ENCODE measurements at regions not wholly inside any gene's neighbourhood (a gene's known extent, or its start where the extent isn't known, plus 50 kb on each side); places are given as distances from the start of the nearest gene placed in this dataset.

- WGBS (ENCODE audit: low lambda C conversion rate) = 62% methylated on average over 3 of the region's 3 CpGs
- TF ChIP-seq GATA2 (CRISPR knock-in tag; IDR thresholded peaks at IDR 0.05) (no peak), CHD2 (IDR thresholded peaks at IDR 0.05; ENCODE audit: low read length, partially characterized antibody) (no peak), USF2 (IDR thresholded peaks at IDR 0.05; ENCODE audit: borderline replicate concordance, low read depth, low read length) (no peak), ELF1 (IDR thresholded peaks at IDR 0.05) (no peak), CTCF (IDR thresholded peaks at IDR 0.05) (no peak), EZH2phosphoT487 (IDR thresholded peaks at IDR 0.05; ENCODE audit: borderline replicate concordance, low read depth) (no peak), RCOR1 (IDR thresholded peaks at IDR 0.05; ENCODE audit: low read length) (no peak), NRF1 (IDR thresholded peaks at IDR 0.05; ENCODE audit: low read depth, low read length) (no peak), ZBTB33 (IDR thresholded peaks at IDR 0.05; ENCODE audit: borderline replicate concordance, low read depth) (no peak), POLR2AphosphoS5 (IDR thresholded peaks at IDR 0.05; ENCODE audit: low read depth, low read length) (no peak), FOXM1 (IDR thresholded peaks at IDR 0.05; ENCODE audit: low read depth) (no peak), TEAD4 (IDR thresholded peaks at IDR 0.05; ENCODE audit: borderline replicate concordance, insufficient read depth) (no peak), RAD21 (IDR thresholded peaks at IDR 0.05; ENCODE audit: low read length) (no peak), NFIC (IDR thresholded peaks at IDR 0.05; ENCODE audit: borderline replicate concordance) (no peak), MXI1 (IDR thresholded peaks at IDR 0.05; ENCODE audit: low read depth, low read length) (no peak), TAF1 (IDR thresholded peaks at IDR 0.05; ENCODE audit: borderline replicate concordance, low read depth, low read length) (no peak), FOXJ3 (CRISPR knock-in tag; IDR thresholded peaks at IDR 0.05) (no peak), PBX3 (IDR thresholded peaks at IDR 0.05) (no peak), IRF3 (IDR thresholded peaks at IDR 0.05; ENCODE audit: low read depth, low read length) (no peak), MEF2A (IDR thresholded peaks at IDR 0.05; ENCODE audit: borderline replicate concordance, low read depth) (no peak)
- H3K27ac ChIP-seq (ENCODE audit: low read depth in 2 of 2, low read length in 1 of 2) = no peak overlapping the region
Observed at GRCh38 chr6:14837435-14837834, 408.4 kb upstream of the JARID2 start.

More at GRCh38 chr6:14837435-14837834, 408.4 kb upstream of the JARID2 start:
- H3K4me3 ChIP-seq (ENCODE audit: low read depth in 2 of 2, low read length in 1 of 2) = no peak overlapping the region
- POLR2A ChIA-PET = no interaction called here
- H3K36me3 ChIP-seq (replicated peaks in 1 of 2; ENCODE audit: control insufficient read depth in 1 of 2, insufficient read depth in 2 of 2, low read length in 1 of 2) = no peaks in the 10 kb centered on the region
- H3K4me2 ChIP-seq = no peak overlapping the region
- H3K4me1 ChIP-seq (ENCODE audit: control insufficient read depth in 1 of 2, insufficient read depth in 2 of 2, low read depth in 1 of 2, low read length in 1 of 2) = no peaks in the 10 kb centered on the region
- no peaks in the 10 kb centered on the region for H3K27me3 ChIP-seq (ENCODE audit: insufficient read depth)
- H3F3A ChIP-seq (replicated peaks; ENCODE audit: insufficient read depth) = no peaks in the 10 kb centered on the region
- H3K9me2 ChIP-seq = no peaks in the 10 kb centered on the region
- no peaks in the 10 kb centered on the region for H3K9me3 ChIP-seq
- no peaks in the 10 kb centered on the region; the same call in 1 of the 2 replicates for H3K79me2 ChIP-seq (ENCODE audit: insufficient read depth)
- no peak overlapping the region for H2AFZ ChIP-seq (ENCODE audit: low read depth)
- DNase-seq = no peak
- no peaks in the 10 kb centered on the region for H4K20me1 ChIP-seq (ENCODE audit: insufficient read depth)
- CTCF ChIA-PET = no interaction called here
- H3K9ac ChIP-seq = no peak overlapping the region

All from SK-N-SH (cell line).